BJ (cell line): ENCODE measurements at regions not wholly inside any gene's neighbourhood (a gene's known extent, or its start where the extent isn't known, plus 50 kb on each side); places are given as distances from the start of the nearest gene placed in this dataset.

ENCODE experiments used
- CTCF ChIA-PET: fragments of 350-600 bp; formaldehyde crosslinking; extraction: SDS; loops from one replicate; lab custom pipeline; 2021; ENCODE audit warnings: antibody characterized with exemption, inconsistent platforms; lab: Yijun Ruan, JAX
- POLR2A ChIA-PET: fragments of 300-600 bp; sonication (Branson Sonifier 250); formaldehyde crosslinking; extraction: SDS; loops from one replicate; lab custom pipeline; 2021; ENCODE audit warnings: antibody characterized with exemption; lab: Charles Lee
- DNase-seq: peaks from one replicate; pipeline ENCODE4 v3.0.0-alpha.2; 2011; ENCODE audit warnings: low read depth
- H3K27me3 ChIP-seq: 2 replicates; pipeline ENCODE4 v1.6.0; 2011; ENCODE audit warnings: low read length; ENCODE audit not compliant: control insufficient read depth, insufficient read depth
- H3K36me3 ChIP-seq: 2 replicates; pipeline ENCODE4 v1.5.1; 2011; ENCODE audit warnings: low read length; ENCODE audit not compliant: control insufficient read depth, insufficient read depth
- H3K4me3 ChIP-seq: 2 replicates; pipeline ENCODE4 v1.5.1; 2011; ENCODE audit warnings: low read depth, mild to moderate bottlenecking, control low read depth, low read length
- CTCF ChIP-seq: IDR thresholded peaks from 2 replicates; pipeline ENCODE4 v1.5.1; 2011; ENCODE audit warnings: low read depth, mild to moderate bottlenecking, control low read depth, inconsistent platforms, low read length, moderate library complexity; ENCODE audit not compliant: insufficient read depth

DNA sequence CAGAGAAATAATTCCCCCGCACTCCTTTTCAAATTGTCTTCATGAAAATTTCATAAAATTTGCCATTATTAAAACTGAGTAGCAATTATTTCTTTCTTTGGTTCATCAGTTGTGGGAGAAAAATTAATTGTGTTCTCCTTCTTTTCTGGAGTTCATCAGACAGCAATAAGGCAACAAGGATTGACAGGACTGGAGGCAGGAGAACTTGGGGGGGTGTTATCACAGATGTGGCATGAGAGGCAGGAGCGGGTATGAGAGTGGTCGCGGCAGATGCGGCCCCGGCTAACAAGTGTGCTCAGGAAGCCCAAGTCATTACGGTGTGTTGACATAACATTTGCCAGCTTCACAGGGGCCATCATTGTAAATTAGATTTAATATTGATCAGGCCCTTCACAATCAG is 306.6 kb upstream of the TMPO start:
- Histone ChIP-seq H3K36me3 (no peaks in the 10 kb centered on the region), H3K27me3 (no peaks in the 10 kb centered on the region), H3K4me3 (no peak overlapping the region)
- POLR2A ChIA-PET: no interaction called here
- no peak for DNase-seq
- TF ChIP-seq CTCF: no peak
- CTCF ChIA-PET: no interaction called here

DNA sequence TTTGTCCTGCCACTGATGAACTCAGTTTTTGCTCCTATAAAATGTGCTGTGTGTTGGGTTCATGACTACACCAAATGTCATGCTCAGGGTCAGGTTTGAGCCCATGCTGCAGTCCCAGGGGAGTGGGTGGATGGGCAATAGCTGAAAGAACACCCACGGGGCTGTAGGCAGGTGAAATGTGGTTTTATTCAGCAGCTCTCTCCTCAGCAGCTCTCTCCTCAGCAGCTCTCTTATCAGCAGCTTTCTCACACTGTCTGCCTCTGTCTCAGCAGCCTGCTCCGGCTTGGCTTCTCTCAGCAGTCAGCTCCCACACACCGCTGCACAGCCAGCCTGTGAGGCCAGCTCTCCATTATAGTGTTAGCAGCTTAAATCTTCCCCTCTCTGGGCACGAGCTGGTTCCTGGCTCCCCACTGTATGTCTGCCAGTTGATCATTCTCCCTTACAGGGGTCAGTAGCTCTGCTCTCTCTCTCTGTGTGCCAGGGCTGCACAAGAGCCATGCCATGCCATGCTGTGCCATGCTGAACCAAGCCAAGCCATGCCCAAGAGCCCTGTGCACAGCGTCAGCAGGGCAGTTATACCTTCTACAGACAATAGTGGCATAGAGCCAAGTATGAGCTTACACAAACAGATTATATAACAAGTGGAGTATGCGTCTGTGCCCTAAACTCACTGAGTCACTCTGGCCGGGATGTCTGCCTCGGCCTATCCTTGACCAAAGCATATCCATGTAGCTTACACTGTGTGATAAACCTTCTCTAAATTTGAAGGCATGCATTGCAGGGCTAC is 303.3 kb upstream of the TMPO start:
- Histone ChIP-seq H3K36me3 (no peaks in the 10 kb centered on the region), H3K27me3 (no peaks in the 10 kb centered on the region), H3K4me3 (no peak overlapping the region)
- ChIA-PET CTCF (no interaction called here), POLR2A (no interaction called here)
- TF ChIP-seq CTCF: no peak
- no peak for DNase-seq

GRCh38 chr12:98213556-98213955 is 301.8 kb upstream of the TMPO start:
- CTCF ChIA-PET: interaction anchor here (1.3 kb wide), 1 partner anchor 13 kb away, joined by 4 read pairs; no protein-coding TSS in a partner anchor
- Histone ChIP-seq H3K36me3 (no peaks in the 10 kb centered on the region), H3K4me3 (no peak overlapping the region), H3K27me3 (no peaks in the 10 kb centered on the region)
- DNase-seq: no peak
- POLR2A ChIA-PET: no interaction called here
- TF ChIP-seq CTCF: no peak

- DNase-seq: no peak
- H3K27me3 ChIP-seq: no peaks in the 10 kb centered on the region
- H3K4me3 ChIP-seq: no peak overlapping the region
- no peaks in the 10 kb centered on the region for H3K36me3 ChIP-seq
- TF ChIP-seq CTCF: no peak
- POLR2A ChIA-PET: no interaction called here
- CTCF ChIA-PET: interaction anchor here (0.8 kb wide), 1 partner anchor 14 kb away, joined by 3 read pairs; no protein-coding TSS in a partner anchor
These were observed 298.1 kb upstream of the TMPO start for GRCh38 chr12:98217257-98217656.

GRCh38 chr12:98220636-98221035 is 294.8 kb upstream of the TMPO start:
- CTCF ChIA-PET: no interaction called here
- POLR2A ChIA-PET: no interaction called here
- TF ChIP-seq CTCF: no peak
- no peaks in the 10 kb centered on the region for H3K27me3 ChIP-seq
- no peaks in the 10 kb centered on the region for H3K36me3 ChIP-seq
- DNase-seq: no peak
- no peak overlapping the region for H3K4me3 ChIP-seq
